T-helper 1 cell (primary cell): ENCODE measurements at regions not wholly inside any gene's neighbourhood (a gene's known extent, or its start where the extent isn't known, plus 50 kb on each side); places are given as distances from the start of the nearest gene placed in this dataset.
"Not testable (repeated sequence)": the region's sequence is repeated elsewhere in the genome, so short reads cannot be mapped to it uniquely, and the experiment has no call there.

Source experiments
- DNase-seq, 5 donors: peaks; one replicate each; pipeline ENCODE4 v3.0.0-alpha.2; 2012 to 2020

DNA sequence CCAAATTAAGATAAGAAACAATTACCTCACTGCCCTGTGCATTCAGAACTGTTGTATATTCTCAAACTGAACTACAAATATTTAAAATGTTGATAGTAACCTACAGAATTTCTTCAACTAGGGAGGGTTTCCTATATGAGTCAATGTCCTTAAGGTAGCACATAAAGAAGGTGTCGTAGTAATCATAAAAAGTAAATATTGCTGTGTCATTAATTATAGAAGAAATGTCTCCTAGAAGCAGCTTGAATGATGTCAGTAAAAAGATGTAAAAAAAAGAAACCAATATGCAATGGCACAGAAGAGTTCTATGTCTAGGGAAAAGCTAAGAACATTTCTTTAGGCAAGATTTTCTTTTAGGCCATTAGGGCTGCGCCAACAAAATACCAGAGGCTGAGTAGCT, 559.6 kb upstream of the EPHA5 start:
- DNase-seq: no peak

DNA sequence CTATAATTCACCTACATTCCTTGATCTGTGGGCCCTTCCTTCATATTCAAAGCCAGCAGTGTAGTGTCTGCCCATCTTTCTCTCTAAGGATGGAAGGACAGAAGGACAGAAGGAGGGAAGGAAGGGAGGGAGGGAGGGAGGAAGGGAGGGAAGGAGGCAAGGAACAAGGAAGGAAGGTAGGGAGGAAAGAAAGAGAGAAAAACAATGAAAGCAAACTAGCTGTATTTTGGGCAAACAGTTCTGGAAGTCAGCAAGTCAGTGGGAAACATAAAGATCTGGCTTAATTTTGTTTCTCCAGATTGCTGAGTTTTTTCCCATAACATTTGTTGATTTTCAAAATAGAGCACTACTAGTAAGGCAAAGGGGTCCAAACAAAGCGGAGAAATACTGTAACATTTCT, 555.2 kb upstream of the EPHA5 start:
- DNase-seq: no peak

DNA sequence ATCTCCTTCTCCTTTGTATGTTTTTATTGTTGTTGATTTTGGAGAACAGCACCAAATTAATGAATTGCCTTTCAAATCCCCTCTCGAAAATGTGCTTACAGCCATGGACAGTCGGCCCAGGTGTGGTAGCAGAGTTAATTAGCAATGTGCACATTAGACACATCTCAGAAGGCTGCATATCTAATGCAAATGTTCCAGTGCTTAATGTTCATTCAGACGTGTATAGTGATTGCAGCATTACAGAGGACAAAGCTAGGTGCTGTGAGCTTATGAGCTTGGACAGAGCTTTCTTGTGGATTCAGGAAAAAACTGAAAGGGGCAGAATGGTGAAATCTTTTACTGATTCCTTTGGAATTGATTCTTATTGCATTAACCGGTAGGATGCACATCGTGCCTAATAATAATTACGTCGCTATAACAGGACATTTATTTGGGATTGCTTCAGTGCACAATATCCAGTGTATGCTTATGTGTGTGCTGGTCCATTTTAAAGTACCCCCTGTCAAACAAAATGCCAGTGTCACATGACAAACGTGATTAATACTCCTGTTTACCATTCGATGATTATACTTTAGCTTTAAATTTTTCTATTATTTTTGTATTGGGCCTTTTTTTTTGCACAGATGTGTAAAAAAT, 552.9 kb upstream of the EPHA5 start:
- DNase-seq: no peak

- DNase-seq: no peak
Measured at GRCh38 chr4:66219401-66219800, 549.1 kb upstream of the EPHA5 start.

DNA sequence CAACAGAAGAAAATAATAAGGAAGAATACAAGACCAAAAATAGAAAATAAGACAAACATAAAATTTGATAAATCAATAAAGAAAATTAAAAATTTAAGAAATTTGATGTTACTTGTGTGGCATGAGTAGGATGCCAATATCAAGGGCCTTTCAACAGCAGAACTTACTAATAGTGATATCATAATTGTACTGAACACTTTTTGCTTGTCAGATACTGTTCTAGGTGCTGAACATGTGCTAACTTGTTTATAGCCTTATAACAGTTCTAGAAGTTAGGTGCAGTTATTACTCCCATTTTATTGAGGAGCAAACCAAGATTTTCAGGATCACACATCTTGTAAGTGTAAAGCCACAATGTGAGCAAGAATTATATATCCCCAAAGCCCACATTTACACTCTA, 546.0 kb upstream of the EPHA5 start:
- DNase-seq: no peak

GRCh38 chr4:66212489-66212888, 542.2 kb upstream of the EPHA5 start:
- DNase-seq: no peak

GRCh38 chr4:66204534-66205247, 534.4 kb upstream of the EPHA5 start:
- no peak for DNase-seq

GRCh38 chr4:66202870-66203269, 532.6 kb upstream of the EPHA5 start:
- DNase-seq: no peak

DNA sequence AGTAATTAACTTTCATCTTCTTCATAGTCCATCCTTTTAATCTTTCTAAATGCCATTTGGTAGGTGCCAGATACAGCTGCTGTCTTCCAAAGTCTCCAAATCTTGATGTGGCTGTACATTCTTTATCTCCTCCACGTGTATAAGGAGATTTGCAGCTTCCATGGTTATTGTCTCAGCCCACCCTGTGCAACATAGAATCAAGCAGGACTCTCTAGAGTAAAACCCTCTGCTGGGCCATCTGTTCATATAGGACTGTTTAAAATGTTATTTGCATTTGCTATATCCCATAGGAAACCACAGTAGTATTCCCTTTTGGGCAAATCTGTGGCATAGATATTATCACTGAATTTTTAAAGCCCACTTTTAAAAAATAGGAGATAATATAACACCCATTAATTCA, 527.2 kb upstream of the EPHA5 start:
- no peak for DNase-seq

- DNase-seq: no peak
Measured at GRCh38 chr4:66193487-66193886, 523.2 kb upstream of the EPHA5 start.

GRCh38 chr4:66187175-66187720, 517.0 kb upstream of the EPHA5 start:
- DNase-seq: no peak

DNA sequence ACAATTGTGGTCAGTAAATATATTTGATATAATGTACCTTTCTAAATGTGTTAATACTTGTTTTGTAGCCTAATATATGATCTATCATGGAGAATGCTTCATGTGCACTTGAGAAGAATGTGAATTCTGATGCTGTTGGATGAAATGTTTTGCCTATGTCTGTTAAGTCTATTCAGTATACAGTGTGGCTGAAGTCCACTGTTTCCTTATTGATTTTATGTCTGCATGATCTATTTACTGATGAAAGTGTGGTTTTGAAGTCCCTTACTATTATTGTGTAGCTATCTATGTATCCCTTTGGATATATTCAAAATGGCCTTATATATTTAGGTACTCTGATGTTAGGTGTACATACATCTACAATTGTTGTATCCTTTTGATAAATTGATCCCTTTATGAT, 515.8 kb upstream of the EPHA5 start:
- DNase-seq: no peak

DNA sequence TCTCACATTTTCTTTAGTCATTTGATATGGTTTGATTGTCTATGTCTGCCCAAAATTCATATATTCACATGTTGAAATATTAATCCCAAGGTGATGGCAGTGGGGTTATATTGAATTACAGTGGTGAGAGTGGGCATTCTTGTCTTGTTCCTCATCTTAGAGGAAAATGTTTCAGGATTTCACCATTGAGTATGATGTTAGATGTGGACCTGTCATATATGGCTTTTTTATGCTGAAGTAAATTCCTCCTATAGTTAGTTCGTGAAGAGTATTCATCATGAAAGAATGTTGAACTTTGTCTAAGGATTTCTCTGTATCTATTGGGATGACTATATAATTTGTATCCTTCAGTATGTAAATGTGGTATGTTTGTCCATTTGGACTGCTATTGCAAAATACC, 512.3 kb upstream of the EPHA5 start:
- DNase-seq: no peak

DNA sequence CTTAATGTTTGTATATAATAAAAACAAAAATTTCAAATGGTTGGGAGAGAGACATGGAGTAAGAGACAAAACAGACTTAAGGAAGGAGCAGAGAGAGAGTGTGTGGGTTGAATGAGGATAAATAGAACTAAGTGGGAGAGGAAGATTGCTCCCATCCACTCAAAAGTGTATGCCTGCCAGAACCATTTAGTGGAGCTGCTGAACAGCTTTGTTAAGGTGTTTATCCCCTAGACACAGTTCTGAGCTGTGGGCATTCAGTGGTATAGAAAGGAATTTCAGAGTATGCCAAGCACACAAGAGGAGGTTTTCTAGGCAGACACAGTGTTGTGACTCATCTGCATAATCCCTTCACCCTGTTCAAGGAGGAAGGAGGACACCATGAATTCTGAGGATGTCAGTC, 508.6 kb upstream of the EPHA5 start:
- no peak for DNase-seq

GRCh38 chr4:66169341-66169740, 499.1 kb upstream of the EPHA5 start:
- DNase-seq: no peak

- DNase-seq: no peak
Measured at GRCh38 chr4:66164869-66165268, 494.6 kb upstream of the EPHA5 start.

DNA sequence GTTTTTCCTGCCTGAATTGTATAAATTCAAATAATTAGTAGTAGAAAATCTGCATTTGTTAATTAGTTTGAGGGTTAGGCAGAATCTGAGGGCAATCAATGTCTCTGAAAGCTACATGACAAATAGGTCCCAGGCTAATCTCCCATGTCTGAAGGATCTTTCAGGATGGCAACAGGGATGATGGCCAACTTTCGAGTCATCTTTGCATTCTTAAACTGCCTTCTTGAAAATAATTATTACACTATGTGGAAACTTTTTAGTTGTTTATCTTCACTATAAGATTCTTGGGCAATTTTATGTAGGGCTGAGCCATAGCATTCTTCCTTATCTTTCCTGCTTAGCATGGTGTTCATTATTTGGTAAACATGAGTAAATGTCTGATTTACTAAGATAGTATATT, 490.3 kb upstream of the EPHA5 start:
- DNase-seq: no peak

GRCh38 chr4:66157594-66157993, 487.3 kb upstream of the EPHA5 start:
- no peak for DNase-seq

DNA sequence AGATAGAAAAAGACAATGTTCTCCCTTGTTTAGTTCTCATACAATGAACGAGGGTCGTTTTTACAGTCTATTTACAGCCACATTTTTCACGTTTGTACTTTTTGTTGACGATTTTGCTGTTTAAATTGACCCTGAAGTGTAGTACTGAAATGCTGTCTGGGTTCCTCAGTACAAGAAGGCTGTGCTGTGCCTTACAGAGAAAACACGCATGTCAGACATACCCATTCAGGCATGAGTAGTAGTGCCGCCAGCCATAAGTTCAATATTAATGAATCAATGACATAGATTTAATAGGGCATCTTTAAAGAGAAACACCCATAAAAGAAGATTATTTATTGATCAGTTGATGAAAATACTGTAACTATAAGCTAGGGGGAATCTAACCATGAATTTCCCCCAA, 459.8 kb upstream of the EPHA5 start:
- DNase-seq: no peak

DNA sequence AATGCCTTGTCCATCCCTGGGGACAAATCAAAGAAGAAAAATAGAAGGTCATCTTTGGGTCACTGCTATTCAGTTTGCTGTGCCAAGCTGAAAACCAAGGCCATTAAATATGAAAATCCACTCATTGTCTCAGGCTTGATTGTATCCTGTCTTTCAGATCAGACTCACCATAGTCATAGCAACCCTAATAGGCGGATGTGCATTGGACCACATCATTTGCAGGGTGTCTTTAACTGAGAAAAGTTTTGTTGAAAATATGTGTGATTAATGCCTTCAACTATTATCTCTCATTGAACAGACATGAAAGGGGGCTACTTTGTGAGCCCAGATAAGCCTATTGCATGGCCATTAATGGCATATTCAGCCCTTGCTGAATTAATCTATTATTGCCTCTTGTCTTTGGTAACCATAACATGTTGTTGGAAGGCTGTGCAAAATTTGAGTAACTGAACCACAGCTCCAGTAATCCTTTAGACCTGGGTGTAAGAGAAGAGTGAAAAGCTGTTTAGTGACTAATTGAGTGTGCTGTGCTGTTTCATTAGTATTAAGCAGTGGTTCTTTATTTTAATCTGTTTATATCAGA, 453.6 kb upstream of the EPHA5 start:
- DNase-seq: no peak

DNA sequence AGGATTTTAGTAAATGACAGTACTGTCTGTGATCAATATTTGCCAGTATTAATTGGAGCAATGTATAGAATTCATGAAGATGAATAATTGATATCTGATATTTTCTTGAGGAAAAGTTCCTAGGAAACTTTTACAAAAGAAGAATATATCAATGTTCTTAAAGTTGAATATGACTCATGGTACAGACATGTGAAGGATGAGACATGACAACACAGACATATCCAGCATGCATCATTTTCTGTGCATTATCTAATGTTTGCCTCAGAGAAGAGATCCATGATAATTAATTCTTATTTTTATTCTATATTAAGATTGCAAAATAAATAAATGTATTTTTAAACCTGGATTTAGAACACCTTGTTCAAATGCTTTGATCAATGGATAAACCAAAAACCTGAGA, 452.9 kb upstream of the EPHA5 start:
- DNase-seq: no peak

GRCh38 chr4:66115231-66115630, 444.9 kb upstream of the EPHA5 start:
- DNase-seq: not testable (repeated sequence)

DNA sequence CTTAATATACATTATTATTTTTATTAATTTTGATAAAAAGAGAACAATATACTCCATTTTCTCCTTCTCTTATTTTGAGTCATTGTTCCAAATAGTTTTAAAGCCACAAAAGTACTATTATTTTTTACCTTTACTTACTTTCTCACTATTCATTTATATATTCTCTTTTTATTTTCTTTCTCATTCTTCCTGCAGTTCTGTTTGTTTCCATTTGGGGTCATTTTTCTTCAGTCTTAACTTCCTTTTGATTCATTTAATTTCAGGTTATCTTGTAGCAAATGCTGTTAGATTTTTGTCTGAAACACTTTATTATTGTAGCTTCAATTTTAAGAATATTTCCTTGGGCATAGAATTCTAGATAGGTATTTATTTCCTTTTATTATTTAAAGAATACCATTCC, 438.6 kb upstream of the EPHA5 start:
- no peak for DNase-seq

DNA sequence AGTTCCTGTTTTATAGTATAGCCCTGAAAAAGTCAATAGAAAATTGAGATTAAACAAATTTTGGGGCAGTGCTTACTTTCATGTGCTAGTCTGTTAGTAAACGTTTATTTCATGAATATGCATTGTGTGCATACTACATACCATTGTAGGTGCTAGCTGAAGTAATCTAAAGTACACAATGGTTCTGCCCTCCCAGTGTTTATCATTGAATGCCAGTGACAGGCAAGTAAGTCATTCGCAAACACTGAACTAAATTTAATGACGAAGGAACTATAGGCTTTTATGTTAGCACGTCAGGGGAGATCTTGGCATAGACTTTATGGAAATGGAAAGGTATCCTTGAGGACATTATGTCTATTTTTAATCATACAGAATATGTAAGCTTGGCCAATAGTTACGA, 426.9 kb upstream of the EPHA5 start:
- no peak for DNase-seq
